DOHH2 (cell line): ENCODE measurements at regions not wholly inside any gene's neighbourhood (a gene's known extent, or its start where the extent isn't known, plus 50 kb on each side); places are given as distances from the start of the nearest gene placed in this dataset.

ENCODE experiments used
- H3F3A ChIP-seq: fragments of 200-600 bp; sonication (generic), shearing (Covaris generic); 2 replicates; pipeline ENCODE4 v1.6.0; 2016; ENCODE audit warnings: antibody characterized with exemption, mild to moderate bottlenecking; ENCODE audit not compliant: control insufficient read depth, insufficient read depth
- H3K27ac ChIP-seq: fragments of 200-600 bp; sonication (generic); 2 replicates; pipeline ENCODE4 v1.5.1; 2014; ENCODE audit warnings: low read depth, mild to moderate bottlenecking, low read length, moderate library complexity
- H3K27me3 ChIP-seq: fragments of 200-600 bp; sonication (generic); 2 replicates; pipeline ENCODE4 v1.6.1; 2014; ENCODE audit warnings: mild to moderate bottlenecking, low read length, mixed read lengths; ENCODE audit not compliant: control insufficient read depth
- H3K36me3 ChIP-seq: fragments of 200-600 bp; sonication (generic); 2 replicates; pipeline ENCODE4 v1.6.1; 2014; ENCODE audit warnings: mild to moderate bottlenecking, low read length, moderate library complexity, mixed read lengths; ENCODE audit not compliant: control insufficient read depth
- H3K4me1 ChIP-seq: fragments of 200-600 bp; sonication (generic); 2 replicates; pipeline ENCODE4 v1.6.1; 2014; ENCODE audit warnings: mild to moderate bottlenecking, low read length, mixed read lengths; ENCODE audit not compliant: control insufficient read depth
- H3K4me2 ChIP-seq: fragments of 200-600 bp; sonication (generic); 2 replicates; pipeline ENCODE4 v1.6.0; 2014; ENCODE audit warnings: mild to moderate bottlenecking, low read length, moderate library complexity
- H3K4me3 ChIP-seq: fragments of 200-600 bp; sonication (generic); 2 replicates; pipeline ENCODE4 v1.5.1; 2014; ENCODE audit warnings: mild to moderate bottlenecking, low read length, mixed read lengths
- H3K79me2 ChIP-seq: fragments of 200-600 bp; sonication (generic); 2 replicates; pipeline ENCODE4 v1.6.1; 2014; ENCODE audit warnings: mild to moderate bottlenecking, low read length, mixed read lengths; ENCODE audit not compliant: control insufficient read depth
- H3K9me2 ChIP-seq: fragments of 200-600 bp; sonication (generic); replicated peaks from 2 replicates; pipeline ENCODE4 v1.6.1; 2014; ENCODE audit warnings: mild to moderate bottlenecking, low read length, mixed read lengths; ENCODE audit not compliant: control insufficient read depth
- H3K9me3 ChIP-seq: fragments of 200-600 bp; sonication (generic); 2 replicates; pipeline ENCODE4 v1.6.1; 2014; ENCODE audit warnings: antibody characterized with exemption, low read length, mixed read lengths; ENCODE audit not compliant: control insufficient read depth, insufficient read depth
- H4K20me1 ChIP-seq: fragments of 200-600 bp; sonication (generic); 2 replicates; pipeline ENCODE4 v1.6.0; 2014; ENCODE audit warnings: low read depth, mild to moderate bottlenecking, antibody characterized with exemption, low read length, moderate library complexity; ENCODE audit not compliant: control insufficient read depth, insufficient read depth
- CTCF ChIP-seq: fragments of 200-600 bp; sonication (generic); IDR thresholded peaks from one replicate; pipeline ENCODE4 v1.5.1; 2014; ENCODE audit warnings: antibody characterized with exemption, mild to moderate bottlenecking, low read depth, low read length; ENCODE audit not compliant: poor library complexity, severe bottlenecking
- EZH2phosphoT487 ChIP-seq: fragments of 200-600 bp; sonication (generic); IDR thresholded peaks from 2 replicates; pipeline ENCODE4 v1.6.1; 2017; ENCODE audit warnings: borderline replicate concordance, mild to moderate bottlenecking, antibody characterized with exemption, low read length, moderate library complexity, mixed read lengths

GRCh38 chr5:85910335-85910734 lies 707.4 kb upstream of the COX7C start:
- H3K9me2 ChIP-seq, result no peaks in the 10 kb centered on the region
- H3K4me3 ChIP-seq, result no peak overlapping the region
- H3K27me3 ChIP-seq, result no peaks in the 10 kb centered on the region
- H3K27ac ChIP-seq, result no peak overlapping the region
- TF ChIP-seq EZH2phosphoT487 (no peak), CTCF (no peak)
- H3K4me2 ChIP-seq, result no peak overlapping the region
- no peaks in the 10 kb centered on the region for H3K4me1 ChIP-seq
- H4K20me1 ChIP-seq, result no peaks in the 10 kb centered on the region
- H3K79me2 ChIP-seq, result no peaks in the 10 kb centered on the region
- H3K36me3 ChIP-seq, result no peaks in the 10 kb centered on the region
- no peaks in the 10 kb centered on the region for H3K9me3 ChIP-seq
- H3F3A ChIP-seq, result no peaks in the 10 kb centered on the region

- H3F3A ChIP-seq, result no peaks in the 10 kb centered on the region
- no peaks in the 10 kb centered on the region for H3K79me2 ChIP-seq
- H3K4me3 ChIP-seq, result no peak overlapping the region
- no peaks in the 10 kb centered on the region for H3K4me1 ChIP-seq
- no peak overlapping the region for H3K4me2 ChIP-seq
- no peaks in the 10 kb centered on the region for H3K9me3 ChIP-seq
- TF ChIP-seq EZH2phosphoT487 (no peak), CTCF (no peak)
- H3K9me2 ChIP-seq, result no peaks in the 10 kb centered on the region
- no peaks in the 10 kb centered on the region for H4K20me1 ChIP-seq
- no peaks in the 10 kb centered on the region for H3K27me3 ChIP-seq
- H3K27ac ChIP-seq, result no peak overlapping the region
- H3K36me3 ChIP-seq, result no peaks in the 10 kb centered on the region
Measured at GRCh38 chr5:85920984-85921383, 696.8 kb upstream of the COX7C start.

- Histone ChIP-seq H3K4me1 (no peaks in the 10 kb centered on the region), H3K4me3 (no peak overlapping the region), H3K79me2 (no peaks in the 10 kb centered on the region), H3F3A (no peaks in the 10 kb centered on the region), H3K27me3 (no peaks in the 10 kb centered on the region), H3K36me3 (no peaks in the 10 kb centered on the region), H3K9me3 (no peaks in the 10 kb centered on the region), H3K4me2 (no peak overlapping the region), H3K9me2 (no peaks in the 10 kb centered on the region), H4K20me1 (no peaks in the 10 kb centered on the region), H3K27ac (no peak overlapping the region)
- TF ChIP-seq CTCF, result no peak
- TF ChIP-seq EZH2phosphoT487, result no peak
Measured at GRCh38 chr5:85921590-85921989, 696.2 kb upstream of the COX7C start.

GRCh38 chr5:85927632-85928031 lies 690.1 kb upstream of the COX7C start:
- no peaks in the 10 kb centered on the region for H3K9me3 ChIP-seq
- no peaks in the 10 kb centered on the region for H3F3A ChIP-seq
- H3K4me3 ChIP-seq, result no peak overlapping the region
- no peaks in the 10 kb centered on the region for H3K9me2 ChIP-seq
- TF ChIP-seq EZH2phosphoT487, result no peak
- no peak for TF ChIP-seq CTCF
- no peaks in the 10 kb centered on the region for H3K4me1 ChIP-seq
- H3K79me2 ChIP-seq, result no peaks in the 10 kb centered on the region
- no peak overlapping the region for H3K27ac ChIP-seq
- H3K36me3 ChIP-seq, result no peaks in the 10 kb centered on the region
- H3K4me2 ChIP-seq, result no peak overlapping the region
- no peaks in the 10 kb centered on the region for H3K27me3 ChIP-seq
- no peaks in the 10 kb centered on the region for H4K20me1 ChIP-seq
